Type B pancreatic cell (in vitro differentiated cells): ENCODE measurements at regions not wholly inside any gene's neighbourhood (a gene's known extent, or its start where the extent isn't known, plus 50 kb on each side); places are given as distances from the start of the nearest gene placed in this dataset.

Experiments
- DNase-seq: peaks from one replicate; pipeline ENCODE4 v3.0.0; 2021; ENCODE audit warnings: mixed read lengths; ENCODE audit not compliant: unreplicated experiment; ENCODE audit errors: extremely low spot score
- H3K27ac Mint-ChIP-seq: 2 replicates; pipeline ENCODE4 v1.8.0; 2021; ENCODE audit warnings: mild to moderate bottlenecking, mixed read lengths
- H3K27me3 Mint-ChIP-seq: 2 replicates; pipeline ENCODE4 v1.8.0; 2021; ENCODE audit warnings: mixed read lengths
- H3K36me3 Mint-ChIP-seq: 2 replicates; pipeline ENCODE4 v1.8.0; 2021; ENCODE audit warnings: mixed read lengths
- H3K4me1 Mint-ChIP-seq: one replicate; pipeline ENCODE4 v1.8.0; 2021; ENCODE audit warnings: mixed read lengths; ENCODE audit not compliant: unreplicated experiment
- H3K4me3 Mint-ChIP-seq: 2 replicates; pipeline ENCODE4 v1.8.0; 2021; ENCODE audit warnings: mild to moderate bottlenecking, mixed read lengths
- H3K9me3 Mint-ChIP-seq: 2 replicates; pipeline ENCODE4 v1.8.0; 2021; ENCODE audit warnings: mixed read lengths
- CTCF ChIP-seq: fragments of 200-600 bp; sonication (generic); conservative IDR thresholded peaks from 2 replicates; pipeline ENCODE4 v1.5.0; 2021; ENCODE audit warnings: antibody characterized with exemption, mild to moderate bottlenecking

GRCh38 chr5:179422213-179422855, 77.1 kb upstream of the ADAMTS2 start:
- Mint-ChIP-seq H3K4me3 (no peak overlapping the region), H3K4me1 (no peaks in the 10 kb centered on the region), H3K36me3 (no peaks in the 10 kb centered on the region), H3K9me3 (no peaks in the 10 kb centered on the region), H3K27me3 (peaks cover 2% of the 10 kb centered on the region), H3K27ac (no peak overlapping the region)
- no peak for TF ChIP-seq CTCF
- DNase-seq = no peak

- H3K4me1 Mint-ChIP-seq = no peaks in the 10 kb centered on the region
- TF ChIP-seq CTCF = no peak
- H3K27me3 Mint-ChIP-seq = peaks cover 2% of the 10 kb centered on the region
- no peak overlapping the region for H3K4me3 Mint-ChIP-seq
- H3K36me3 Mint-ChIP-seq = no peaks in the 10 kb centered on the region
- H3K9me3 Mint-ChIP-seq = no peaks in the 10 kb centered on the region
- no peak for DNase-seq
- no peak overlapping the region for H3K27ac Mint-ChIP-seq
Measured at GRCh38 chr5:179421144-179421901, 76.1 kb upstream of the ADAMTS2 start.

GRCh38 chr5:179420476-179420875, 75.2 kb upstream of the ADAMTS2 start:
- Mint-ChIP-seq H3K4me1 (no peaks in the 10 kb centered on the region), H3K27ac (no peak overlapping the region), H3K4me3 (no peak overlapping the region), H3K36me3 (no peaks in the 10 kb centered on the region), H3K27me3 (no peaks in the 10 kb centered on the region), H3K9me3 (no peaks in the 10 kb centered on the region)
- TF ChIP-seq CTCF = no peak
- DNase-seq = no peak

- TF ChIP-seq CTCF = no peak
- H3K36me3 Mint-ChIP-seq = no peaks in the 10 kb centered on the region
Measured at GRCh38 chr5:179418972-179419371, 73.7 kb upstream of the ADAMTS2 start.

GRCh38 chr5:179417696-179418095, 72.4 kb upstream of the ADAMTS2 start:
- Mint-ChIP-seq H3K4me1 (no peaks in the 10 kb centered on the region), H3K9me3 (no peaks in the 10 kb centered on the region), H3K27me3 (no peaks in the 10 kb centered on the region), H3K4me3 (no peak overlapping the region), H3K27ac (no peak overlapping the region), H3K36me3 (no peaks in the 10 kb centered on the region)
- no peak for DNase-seq
- TF ChIP-seq CTCF = no peak

More at GRCh38 chr5:179418972-179419371, 73.7 kb upstream of the ADAMTS2 start:
- H3K9me3 Mint-ChIP-seq = no peaks in the 10 kb centered on the region
- no peak for DNase-seq
- no peak overlapping the region for H3K4me3 Mint-ChIP-seq
- H3K27me3 Mint-ChIP-seq = no peaks in the 10 kb centered on the region
- no peak overlapping the region for H3K27ac Mint-ChIP-seq
- H3K4me1 Mint-ChIP-seq = no peaks in the 10 kb centered on the region
